GM11168 (cell line): ENCODE measurements at regions not wholly inside any gene's neighbourhood (a gene's known extent, or its start where the extent isn't known, plus 50 kb on each side); places are given as distances from the start of the nearest gene placed in this dataset.

Experiments
- in situ Hi-C: fragments of 300-500 bp; cut with MboI; formaldehyde crosslinking; loops from one replicate; pipeline ENCODE4 v1.12.0; 2022; ENCODE audit warnings: low sequenced_read_pairs; ENCODE audit not compliant: unreplicated experiment

DNA sequence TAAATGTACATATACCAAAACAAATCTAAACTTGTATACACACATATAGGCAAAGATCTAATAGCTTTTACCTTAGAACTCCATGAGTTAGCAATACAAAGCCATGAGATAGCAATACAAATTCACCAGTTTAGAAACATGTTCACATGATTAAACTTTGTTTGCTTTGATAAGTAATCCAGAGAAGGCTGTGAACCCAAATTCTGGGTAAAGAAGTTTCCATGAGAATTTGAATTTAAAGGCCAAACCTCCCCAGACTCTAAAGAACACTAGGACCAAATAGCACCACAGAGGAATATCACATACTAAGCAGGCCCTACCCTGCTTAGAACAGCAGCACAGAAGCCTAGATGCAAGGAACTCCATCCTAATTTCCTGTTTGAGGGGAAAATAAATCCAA lies 83.7 kb upstream of the TP63 start:
- in situ Hi-C loops = no loop called here

DNA sequence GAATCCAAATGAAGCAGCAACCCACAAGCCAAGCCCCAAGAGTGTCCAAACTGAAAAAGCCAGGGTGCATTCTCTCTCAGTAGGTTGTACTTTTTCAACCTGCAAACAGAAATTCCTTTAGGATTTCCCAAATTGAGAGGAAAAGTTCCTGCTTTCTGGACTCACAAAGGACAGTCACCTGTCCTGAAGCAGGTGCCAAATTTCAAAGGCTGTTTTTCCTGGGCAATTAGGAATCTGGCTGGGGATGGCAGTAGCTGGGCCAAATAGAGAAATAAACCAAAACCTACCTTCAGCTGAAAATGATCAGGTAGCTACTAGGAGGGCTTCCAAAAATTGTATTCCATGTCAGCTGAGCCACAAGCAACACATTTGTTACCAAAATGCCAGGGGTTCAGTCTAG lies 83.1 kb upstream of the TP63 start:
- in situ Hi-C loops = no loop called here

DNA sequence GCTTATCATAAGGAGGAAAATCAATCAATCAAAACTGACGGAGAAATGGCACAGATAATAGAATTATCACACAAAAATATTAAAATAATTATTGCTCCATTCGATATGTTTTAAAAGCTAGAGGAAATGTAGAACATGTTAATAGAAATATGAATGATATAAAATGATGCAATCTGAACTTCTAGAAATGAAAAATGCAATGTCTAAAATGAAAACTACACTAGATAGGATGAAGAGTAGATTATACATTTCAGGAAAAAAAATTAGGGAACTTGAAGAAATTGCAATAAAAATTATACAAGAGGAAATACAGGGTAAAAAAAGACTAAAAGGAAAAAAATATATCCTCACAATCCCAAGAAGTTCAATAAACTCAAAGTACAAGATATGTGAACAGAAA lies 80.2 kb upstream of the TP63 start:
- in situ Hi-C loops = no loop called here

DNA sequence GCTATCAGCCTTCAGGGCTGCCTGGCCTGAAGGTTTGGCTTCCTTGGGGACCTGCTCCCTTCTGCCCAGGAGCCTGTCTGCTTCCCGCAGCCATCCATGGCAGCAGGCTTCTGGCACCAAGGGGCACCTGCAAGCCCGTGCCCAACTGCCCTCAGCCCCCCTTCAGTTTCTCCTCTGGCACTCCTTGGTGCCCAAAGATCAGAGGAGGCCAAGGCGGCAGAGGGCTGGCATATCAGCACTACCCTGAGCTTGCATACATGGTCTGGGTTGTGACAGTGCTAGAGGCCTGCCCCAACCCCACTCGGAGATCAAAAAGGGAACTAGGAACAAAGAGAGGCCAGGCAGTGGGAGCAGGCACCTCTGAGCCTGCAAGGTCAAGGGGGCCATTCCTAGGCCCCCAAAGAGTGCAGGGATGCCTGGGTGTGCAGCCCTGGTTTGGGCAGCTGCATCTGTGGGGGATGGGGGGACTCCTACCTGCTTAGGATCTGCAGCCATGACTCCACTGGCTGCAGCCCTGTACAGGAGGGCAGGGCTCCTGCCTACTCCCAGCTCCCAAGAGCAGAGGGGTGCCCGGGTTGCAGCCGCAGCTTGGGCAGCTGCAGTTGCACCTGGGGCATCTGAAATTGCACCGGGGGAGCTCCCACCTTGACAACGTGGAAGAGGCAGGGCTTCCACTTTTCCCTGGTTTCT lies 76.2 kb upstream of the TP63 start:
- in situ Hi-C loops = no loop called here

DNA sequence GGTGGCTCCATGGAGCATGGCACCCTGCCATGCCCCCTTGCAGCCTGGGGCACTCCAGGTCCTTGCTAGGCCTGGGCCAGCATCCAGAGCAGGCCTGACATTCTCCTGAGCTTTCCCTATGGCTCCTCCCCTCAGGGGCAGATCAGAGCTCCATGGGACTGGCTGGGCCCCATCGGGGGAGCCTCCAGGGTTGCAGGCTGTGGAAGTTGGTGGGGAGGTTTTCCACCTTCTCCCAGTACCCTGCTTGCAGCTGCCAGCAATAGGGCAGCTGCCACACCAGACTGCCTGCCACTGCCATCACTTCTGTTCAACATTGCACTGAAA lies 75.7 kb upstream of the TP63 start:
- in situ Hi-C loops = no loop called here

DNA sequence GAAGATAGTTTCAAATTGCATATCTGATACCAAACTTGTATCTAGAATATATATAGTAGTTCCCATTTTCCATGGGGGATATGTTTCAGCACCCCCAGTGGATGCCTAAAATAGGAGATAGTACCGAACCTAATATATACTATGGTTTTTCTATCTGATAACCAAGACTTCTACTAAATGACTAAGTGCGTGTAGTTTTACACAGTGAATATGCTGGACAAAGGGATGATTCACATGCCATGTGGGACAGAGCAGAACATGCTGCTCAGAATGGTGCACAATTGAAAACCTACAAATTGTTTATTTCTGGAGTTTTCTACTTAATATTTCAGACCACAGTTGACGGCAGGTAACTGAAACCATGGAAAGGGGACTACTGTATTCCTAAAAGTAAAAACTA lies 73.4 kb upstream of the TP63 start:
- in situ Hi-C loops = no loop called here

DNA sequence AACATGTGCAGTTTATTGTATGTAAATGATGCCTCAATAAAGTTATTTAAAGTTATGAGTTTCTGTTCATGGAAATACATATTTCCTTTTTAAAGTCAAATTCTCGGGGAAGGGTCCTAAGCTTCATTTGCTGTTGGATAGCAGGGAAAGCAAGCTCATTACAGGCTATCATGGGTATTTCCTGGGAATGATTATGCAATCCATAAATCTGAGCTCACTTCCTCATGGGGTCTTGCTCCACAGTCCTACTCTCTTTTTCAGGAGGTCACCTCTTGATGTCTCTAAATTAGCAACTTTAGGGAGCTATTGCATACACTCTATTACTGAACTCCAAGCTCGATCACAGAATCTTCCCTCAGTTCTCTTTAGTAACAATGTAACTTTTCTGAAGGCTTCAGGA lies 69.9 kb upstream of the TP63 start:
- in situ Hi-C loops = no loop called here

DNA sequence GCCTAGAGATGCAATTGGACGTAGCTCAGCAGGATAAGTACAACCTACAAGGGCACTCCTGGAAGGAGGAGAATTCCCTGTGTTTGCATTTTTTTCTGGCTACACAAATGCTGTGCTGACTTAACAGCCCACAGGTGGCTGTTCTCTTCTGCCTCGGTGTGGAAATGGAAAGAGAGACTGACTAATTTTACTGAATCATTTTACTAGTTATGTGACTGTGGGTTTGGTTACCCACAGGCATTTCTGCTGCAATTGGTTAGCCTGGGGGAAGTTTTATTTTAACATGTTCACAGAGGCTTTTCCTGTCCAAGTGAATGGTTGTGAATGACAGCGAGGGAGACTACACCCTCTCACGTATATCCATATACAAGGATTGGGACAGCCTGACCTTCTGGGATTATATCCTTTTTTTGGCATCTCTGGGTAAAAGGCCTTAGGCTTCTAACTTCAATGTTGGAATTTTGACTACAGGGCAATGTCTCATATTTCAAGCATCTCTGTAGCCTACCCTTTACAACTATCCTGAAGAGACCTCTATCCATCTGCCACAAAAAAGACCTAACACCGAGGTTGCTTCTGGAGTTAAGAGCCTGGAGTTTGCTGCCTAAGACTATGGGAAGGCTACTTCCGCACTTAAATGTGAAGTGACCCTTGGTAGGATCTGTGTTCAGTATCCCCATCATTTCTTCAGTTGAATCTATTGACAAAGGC lies 67.2 kb upstream of the TP63 start:
- in situ Hi-C loops = no loop called here

DNA sequence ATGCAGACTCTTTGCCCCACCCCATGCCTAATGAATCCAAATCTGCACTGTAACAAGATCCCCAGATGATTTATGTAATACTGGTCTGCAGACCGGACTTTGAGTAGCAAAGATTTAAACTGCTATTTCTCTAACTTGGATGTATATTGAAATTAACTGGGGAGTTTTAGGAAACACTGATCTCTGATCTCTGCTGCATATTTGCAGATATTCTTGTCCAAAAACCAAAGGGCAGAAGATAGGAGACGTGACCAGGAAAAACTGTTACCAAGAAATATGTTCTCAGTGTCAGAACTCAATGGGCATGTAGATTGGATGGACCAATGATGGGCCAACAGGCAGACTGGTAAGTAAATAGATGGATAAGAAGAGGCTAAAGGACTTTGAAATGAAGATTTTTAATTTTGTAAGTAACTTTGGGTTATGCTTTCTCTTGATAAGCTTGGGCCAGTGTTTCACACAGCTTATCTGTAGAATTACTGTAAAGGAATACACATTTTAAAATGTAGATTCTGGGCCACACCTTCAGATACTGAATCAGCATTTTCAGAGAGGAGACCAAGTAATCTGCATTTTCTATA lies 64.5 kb upstream of the TP63 start:
- in situ Hi-C loops = no loop called here

DNA sequence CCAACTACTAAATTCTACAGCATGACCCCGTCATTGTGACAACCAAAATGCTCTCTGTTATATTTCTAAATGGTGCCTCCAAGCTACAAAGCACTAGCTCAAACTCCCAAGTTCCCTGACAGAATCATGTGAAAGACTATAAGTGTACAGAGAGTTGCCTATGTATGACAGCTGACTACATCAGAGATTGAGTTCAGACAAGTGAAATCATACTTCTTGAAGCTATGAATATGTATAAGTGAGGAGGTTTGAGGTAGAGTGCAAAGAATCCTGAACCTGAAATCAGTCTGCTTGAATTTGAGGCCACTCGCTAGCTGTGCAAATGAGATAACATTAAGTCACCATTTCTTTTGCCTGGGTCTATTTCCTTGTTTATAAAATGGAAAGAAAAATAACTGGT lies 63.9 kb upstream of the TP63 start:
- in situ Hi-C loops = no loop called here

DNA sequence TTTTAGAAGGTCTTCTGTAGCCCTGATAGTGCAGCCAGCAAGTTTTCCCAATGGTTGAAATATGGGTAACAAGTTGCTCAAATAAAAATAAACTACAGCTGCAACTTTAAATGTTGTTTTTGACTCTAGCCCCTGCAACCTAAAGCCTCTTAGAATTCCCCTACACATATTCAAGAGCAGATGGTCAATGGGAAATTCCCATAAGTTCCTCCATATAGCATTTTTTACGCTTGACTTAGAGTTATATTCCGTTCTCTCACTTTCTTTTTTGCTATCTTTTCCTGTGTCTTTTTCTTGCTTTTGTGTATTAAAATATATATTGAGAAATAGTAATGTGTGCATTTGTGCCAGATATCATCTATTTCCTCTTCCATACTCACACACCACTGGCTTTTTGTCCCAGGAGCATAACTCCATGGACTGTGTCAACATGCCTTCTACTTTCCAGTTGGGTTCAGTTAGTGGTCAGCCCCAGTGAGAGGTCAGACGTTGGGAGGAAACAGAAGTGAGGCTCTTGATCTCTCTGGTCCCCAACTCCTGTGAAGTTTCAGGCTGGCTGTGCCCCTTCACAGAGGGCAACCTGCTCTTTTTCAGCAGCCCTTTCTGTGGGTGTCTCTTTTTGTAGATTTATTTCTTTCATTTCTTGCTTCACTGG lies 63.3 kb upstream of the TP63 start:
- in situ Hi-C loops = no loop called here

DNA sequence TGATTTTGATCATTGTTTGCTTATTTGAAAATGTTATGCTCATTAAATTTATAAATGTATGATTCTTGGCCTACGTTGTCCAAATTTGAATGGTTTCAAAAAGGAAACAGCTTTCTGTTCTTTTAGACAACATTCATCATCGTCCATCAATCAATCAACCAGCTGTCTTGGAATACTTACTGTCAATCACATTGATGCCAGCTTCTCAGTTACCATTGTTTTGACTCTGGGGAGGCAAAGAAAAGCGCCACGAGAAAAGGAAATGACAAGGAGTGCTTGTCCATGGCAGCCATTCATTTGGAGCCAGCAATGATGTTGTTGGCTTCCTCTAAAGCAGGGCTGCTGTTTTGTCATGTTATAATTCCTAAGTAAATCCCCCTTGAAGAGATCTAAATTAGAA lies 62.2 kb upstream of the TP63 start:
- in situ Hi-C loops = no loop called here

DNA sequence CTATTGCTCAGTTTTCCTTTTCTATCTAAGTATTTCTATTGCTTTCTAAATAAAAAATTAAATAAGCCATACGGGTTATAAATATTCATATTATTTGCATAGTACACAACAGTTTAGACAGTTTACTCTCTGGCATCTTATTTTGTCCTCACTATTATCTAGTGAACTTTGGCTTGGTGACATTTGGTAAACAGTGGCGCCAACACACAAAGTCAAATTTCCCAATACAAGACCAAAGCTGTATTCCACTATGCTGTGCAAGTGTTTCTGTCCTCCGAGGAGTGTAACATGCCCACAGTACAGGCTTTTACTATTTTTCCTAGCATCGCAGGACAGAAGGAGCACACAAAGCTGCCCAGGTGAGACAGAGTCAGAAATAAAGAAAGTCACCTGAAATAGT lies 61.7 kb upstream of the TP63 start:
- in situ Hi-C loops = no loop called here

DNA sequence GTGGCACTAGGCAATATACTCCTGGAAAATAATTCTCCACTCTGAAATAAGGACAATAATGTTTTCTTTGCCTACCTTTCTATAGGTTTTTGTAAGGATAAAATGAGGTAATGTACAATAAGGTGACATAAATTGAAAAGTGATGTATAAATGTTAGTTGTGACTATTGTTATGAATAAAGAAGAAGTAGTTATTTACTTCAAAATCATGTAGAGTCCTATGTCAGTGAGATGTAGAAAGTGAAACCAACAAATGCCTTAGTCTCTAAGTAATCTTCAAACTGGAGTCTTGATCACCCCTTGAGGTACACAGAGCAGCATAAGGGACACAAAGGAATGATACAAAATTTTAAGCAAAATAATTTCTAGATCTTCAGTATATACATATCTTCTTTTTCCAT lies 60.3 kb upstream of the TP63 start:
- in situ Hi-C loops = no loop called here

DNA sequence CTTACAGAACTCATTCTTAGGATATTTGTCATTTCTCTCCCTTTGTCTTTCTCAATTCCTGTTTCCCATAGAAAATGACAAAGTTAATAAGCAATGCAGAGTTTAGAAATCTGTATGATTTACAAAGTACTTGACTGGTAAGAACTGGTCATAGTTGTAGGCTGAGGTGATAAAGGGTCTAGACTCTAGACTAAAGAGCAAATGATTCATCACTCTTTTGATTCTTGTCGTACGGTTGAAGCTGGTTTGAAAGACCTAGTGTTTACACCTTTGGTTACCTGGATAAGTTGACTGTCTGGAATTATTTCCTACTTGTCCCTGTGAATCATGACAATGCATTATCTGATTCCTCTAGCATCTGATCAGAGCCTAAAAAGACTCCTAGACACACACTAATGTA lies 58.9 kb upstream of the TP63 start:
- in situ Hi-C loops = no loop called here

DNA sequence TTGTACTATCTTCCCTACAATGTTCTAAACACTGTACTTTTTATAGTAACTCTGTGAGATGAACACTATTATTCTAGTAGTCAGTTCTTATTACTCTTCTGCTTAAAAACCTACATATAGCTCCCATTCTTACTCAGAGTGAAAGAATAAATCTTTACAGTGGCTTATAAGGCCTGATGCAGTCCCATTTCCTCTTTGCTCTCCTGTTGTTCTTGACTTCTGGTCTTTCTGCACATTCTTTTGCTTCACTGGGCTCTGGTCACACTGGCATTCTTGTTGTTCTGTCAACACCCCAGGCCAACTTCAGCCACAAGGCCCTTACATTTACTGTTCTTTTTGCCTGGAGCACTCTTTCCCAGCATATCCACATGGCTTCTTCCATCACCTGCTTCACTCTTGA lies 58.2 kb upstream of the TP63 start:
- in situ Hi-C loops = no loop called here

DNA sequence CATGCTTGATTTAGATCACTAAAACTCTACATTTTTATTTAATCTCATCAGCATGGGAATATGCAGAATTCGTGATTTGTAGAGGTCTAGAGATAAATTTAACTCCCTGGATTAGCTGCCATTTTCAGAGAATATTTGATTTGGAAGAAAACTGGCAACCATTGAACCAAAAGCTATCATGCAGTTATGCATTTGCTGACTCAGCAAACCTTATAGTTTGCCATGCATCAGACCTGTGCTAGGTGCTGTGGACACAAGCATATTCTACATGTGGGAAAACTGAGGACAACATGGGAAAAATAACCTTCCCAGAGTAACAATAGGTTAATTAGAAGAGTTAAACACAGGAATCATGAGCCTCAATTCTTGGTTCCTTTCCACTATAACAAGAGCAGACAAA lies 54.7 kb upstream of the TP63 start:
- in situ Hi-C loops = no loop called here

DNA sequence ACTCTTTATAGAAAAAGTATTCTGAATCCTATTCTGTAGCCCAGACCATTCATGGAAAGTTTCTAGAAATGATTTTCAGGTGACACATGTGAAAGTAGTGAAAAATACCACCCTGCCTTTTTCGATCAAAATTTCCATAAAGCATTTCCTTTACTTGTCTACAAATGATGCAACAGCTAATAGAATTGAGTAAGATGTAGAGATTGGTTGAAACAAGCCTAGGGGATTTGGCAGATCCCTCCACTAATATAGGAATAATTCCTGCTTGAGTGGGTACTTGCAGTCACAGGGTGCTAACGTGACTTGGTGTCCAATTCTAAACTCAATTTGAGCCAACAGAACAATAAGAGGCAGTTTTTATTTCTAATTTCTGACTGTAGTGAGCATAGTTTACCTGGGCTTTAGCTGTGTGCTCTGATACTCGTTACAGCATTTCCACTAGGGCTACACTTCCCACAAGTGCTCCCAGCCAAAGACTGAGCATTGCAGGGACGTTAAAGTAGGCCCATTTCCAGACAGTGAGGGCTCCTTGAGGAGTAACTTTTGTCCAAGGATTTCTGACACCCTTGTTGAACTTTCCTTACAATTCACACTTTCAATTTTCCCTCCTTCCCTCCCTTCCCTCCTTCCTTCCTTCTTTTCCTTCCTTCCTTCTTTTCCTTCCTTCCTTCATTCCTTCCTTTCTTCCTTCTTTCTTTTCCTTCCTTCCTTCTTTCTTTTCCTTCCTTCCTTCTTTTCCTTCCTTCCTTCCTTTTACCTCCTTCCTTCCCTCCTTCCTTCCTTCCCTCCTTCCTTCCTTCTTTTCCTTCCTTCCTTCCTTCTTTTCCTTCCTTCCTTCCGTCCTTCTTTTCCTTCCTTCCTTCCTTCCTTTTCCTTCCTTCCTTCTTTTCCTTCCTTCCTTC lies 53.9 kb upstream of the TP63 start:
- in situ Hi-C loops = no loop called here

DNA sequence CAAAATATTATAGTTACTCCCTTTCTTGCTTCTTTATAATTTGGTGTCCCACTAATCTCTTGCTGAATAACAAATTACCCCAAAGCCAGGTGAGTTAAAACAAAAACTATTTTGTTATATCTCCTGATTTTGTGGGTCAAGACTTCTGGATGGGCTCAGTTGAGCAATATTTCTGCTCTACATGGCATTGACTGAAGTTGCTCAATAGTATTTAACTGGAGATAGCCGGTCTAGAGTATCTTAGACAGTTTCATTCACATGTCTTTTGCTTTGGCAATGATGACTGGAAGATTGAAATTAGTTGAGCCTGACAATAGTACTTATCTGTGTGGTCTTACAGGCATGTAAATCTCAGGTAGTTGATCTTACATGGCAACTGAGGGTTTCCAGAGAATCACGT lies 51.0 kb upstream of the TP63 start:
- in situ Hi-C loops = no loop called here
